Right ventricle myocardium superior (tissue), 1 donor: ENCODE measurements at regions not wholly inside any gene's neighbourhood (a gene's known extent, or its start where the extent isn't known, plus 50 kb on each side); places are given as distances from the start of the nearest gene placed in this dataset.
"Not testable (repeated sequence)": the region's sequence is repeated elsewhere in the genome, so short reads cannot be mapped to it uniquely, and the experiment has no call there.

Experiments
- ATAC-seq: fragments of 200-7000 bp; cut with Tn5 transposase; one replicate; pipeline ENCODE4 v1.9.1; 2020; ENCODE audit warnings: mild to moderate bottlenecking; ENCODE audit not compliant: poor library complexity
- DNase-seq: peaks from one replicate; pipeline ENCODE4 v3.0.0-alpha.2; 2020
- intact Hi-C: fragments of 100-400 bp; cut with DNase I; formaldehyde crosslinking; loops from one replicate; pipeline ENCODE4 v1.11.2; 2022
- donor health status: DM: no; HTN: yes; CAD: no; lungs with severe emphysema.

DNA sequence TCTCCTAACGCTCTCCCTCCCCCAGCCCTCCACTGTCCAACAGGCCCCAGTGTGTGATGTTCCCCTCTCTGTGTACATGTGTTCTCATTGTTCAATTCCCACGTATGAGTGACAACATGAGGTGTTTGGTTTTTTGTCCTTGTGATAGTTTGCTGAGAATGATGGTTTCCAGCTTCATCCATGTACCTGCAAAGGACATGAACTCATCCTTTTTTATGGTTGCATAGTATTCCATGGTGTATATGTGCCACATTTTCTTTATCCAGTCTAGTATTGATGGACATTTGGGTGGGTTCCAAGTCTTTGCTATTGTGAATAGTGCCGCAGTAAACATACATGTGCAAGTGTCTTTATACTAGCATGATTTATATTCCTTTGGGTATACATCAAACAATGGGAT is 347.4 kb downstream of the MAGEE1 start:
- DNase-seq, ATAC-seq, intact Hi-C loops: not testable (repeated sequence)

DNA sequence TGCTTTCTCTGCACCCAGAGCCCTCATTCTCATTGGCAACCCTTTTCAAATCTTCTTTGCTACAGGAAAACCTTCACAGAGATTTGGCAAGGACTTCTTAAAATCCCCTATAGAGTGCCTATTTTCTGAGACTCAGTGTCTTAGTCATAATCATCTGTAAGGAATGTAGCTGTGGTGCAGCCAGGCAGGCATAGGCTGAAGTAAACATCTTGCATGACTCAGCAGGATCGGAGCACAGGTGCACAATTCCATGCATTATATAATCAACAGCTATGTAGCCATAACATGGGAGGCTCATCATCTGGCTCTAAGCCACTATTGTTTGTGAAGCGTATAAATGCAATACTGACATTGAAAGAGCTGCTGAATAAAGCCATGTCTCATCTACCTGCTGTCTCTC is 368.8 kb downstream of the MAGEE1 start:
- no peak for DNase-seq
- no peak for ATAC-seq

DNA sequence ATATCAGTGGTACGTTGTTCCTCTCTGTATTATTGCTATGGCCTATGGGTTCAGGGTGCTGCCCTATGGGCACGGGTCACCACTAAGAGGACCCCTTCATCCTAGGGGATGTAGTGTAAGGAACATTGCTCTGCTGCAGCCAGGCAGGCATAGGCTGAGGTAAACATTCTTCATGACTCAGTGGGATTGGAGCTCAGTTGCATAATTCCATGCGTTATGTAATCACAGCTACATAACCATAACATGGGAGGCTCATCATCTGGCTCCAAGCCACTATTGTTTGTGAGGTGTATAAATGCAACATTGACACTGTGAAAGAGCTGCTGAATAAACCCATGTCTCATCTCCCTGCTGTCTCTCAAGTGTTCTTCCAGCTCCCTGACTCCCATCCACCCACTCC is 375.2 kb downstream of the MAGEE1 start:
- ATAC-seq (no peak), DNase-seq (no peak)
- intact Hi-C loops, result no loop called here

More for the DNA sequence above, 368.8 kb downstream of the MAGEE1 start:
- intact Hi-C loops, result no loop called here

DNA sequence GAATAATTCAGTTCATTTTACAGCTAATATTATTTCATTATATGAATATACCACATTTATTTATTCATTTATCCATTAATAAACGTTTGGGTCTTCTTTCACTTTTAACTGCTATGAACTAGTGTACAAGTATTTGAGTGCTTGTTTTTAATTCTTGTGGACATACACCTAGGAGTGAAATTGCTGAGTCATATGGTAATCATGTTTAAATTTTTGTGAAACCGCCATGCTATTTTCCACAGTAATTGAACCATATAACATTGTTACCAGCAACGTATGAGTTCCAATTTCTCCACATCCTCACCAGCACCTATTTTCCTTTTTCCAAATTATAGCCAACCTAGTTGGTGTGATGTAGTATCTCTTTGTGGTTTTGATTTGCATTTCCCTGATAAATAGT is 388.2 kb downstream of the MAGEE1 start:
- intact Hi-C loops, result no loop called here
- ATAC-seq, result no peak
- DNase-seq, result no peak

DNA sequence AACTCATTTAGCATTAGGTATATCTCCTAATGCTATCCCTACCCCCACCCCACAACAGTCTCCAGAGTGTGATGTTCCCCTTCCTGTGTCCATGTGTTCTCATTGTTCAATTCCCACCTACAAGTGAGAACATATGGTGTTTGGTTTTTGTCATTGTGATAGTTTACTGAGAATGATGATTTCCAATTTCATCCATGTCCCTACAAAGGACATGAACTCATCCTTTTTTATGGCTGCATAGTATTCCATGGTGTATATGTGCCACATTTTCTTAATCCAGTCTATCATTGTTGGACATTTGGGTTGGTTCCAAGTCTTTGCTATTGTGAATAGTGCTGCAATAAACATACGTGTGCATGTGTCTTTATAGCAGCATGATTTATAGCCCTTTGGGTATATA is 389.8 kb downstream of the MAGEE1 start:
- ATAC-seq, intact Hi-C loops: not testable (repeated sequence)

DNA sequence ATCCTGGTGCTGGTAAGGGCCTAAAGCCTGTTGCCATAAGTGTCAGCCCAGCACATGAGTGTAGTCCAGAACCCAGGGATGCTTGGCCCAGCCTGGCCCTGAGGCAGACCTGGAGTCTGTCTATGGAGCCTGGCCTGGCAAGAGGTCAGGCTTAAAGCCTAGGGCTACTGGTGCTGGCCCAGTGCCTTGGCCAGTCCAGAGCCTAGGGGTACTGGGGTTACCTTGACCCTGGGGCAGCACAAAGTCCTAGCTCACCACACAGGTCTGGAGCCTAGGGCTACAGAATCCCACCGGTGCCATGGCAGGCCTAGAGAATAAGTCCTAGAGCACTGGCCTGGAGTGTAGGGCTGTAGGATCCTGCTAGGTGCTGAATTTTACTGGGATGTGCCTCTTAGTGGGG is 393.8 kb downstream of the MAGEE1 start:
- ATAC-seq, result no peak
- intact Hi-C loops, result no loop called here
- no peak for DNase-seq

More for the DNA sequence above, 389.8 kb downstream of the MAGEE1 start:
- not testable (repeated sequence) for DNase-seq

DNA sequence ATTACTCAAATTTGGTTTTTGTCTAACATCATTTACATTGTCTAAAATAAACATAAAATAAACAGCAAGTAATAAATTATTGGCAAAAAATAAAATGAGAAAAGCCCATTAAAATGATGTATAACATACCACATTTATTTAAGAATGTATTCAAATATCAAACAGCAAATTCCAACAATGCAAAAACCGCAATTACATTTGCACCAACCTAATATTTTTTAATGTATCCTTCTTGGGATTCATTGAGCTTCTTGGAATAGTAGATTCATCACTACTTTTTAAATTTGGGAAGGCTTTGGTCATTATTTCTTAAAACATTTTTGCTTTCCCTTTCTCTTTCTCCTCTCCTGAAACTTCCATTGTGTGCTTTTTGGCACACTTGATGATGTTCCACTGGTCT is 400.2 kb downstream of the MAGEE1 start:
- ATAC-seq (no peak), DNase-seq (no peak)
- intact Hi-C loops, result no loop called here

DNA sequence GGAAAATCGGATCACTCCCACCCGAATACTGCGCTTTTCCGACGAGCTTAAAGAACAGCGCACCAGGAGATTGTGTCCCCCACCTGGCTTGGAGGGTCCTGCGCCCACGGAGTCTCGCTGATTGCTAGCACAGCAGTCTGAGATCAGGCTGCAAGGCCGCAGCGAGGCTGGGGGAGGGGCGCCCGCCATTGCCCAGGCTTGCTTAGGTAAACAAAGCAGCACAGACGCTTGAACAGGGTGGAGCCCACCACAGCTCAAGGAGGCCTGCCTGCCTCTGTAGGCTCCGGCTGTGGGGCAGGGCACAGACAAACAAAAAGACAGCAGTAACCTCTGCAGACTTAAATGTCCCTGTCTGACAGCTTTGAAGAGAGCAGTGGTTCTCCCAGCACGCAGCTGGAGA is 413.4 kb downstream of the MAGEE1 start:
- DNase-seq, ATAC-seq, intact Hi-C loops: not testable (repeated sequence)

DNA sequence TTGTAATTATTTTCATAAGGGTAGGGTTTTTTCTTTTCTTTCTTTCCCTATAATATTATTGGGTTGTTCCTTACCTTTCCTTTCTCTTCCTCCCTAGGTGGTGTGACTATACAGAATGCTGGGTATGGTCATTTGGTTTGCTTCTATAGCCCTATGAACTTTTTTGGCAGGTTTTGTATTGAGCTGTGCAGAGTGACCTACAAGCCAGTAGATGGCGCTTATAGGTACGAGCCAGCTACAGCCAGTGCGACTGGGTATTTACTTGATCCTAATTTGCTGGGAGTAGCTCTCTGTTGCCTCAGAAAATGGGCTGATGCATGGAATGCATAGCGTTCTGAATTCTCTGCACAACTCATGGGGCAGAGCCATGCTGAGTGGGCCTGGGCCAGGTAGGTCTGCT is 423.3 kb downstream of the MAGEE1 start:
- no peak for ATAC-seq
- intact Hi-C loops, result no loop called here

DNA sequence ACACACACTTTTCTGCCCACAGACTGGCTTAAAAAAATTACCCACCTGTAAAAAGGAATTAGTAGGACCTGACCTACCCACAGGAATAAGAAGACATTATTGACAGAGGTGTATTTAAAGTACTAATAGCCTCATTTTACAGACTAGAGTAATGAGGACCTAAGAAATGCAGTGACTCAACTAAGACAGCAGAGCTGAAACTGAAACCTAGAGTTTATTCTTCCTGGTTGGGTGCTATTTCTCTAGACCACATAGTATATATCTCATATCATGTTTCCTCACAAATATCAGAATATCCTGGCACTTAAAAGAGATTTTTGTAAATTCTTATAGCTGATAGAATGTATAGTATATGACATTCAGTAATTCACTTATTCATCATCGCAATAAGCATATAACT is 435.0 kb downstream of the MAGEE1 start:
- intact Hi-C loops, result no loop called here
- DNase-seq, result no peak
- no peak for ATAC-seq

More for the DNA sequence above, 423.3 kb downstream of the MAGEE1 start:
- DNase-seq, result no peak

DNA sequence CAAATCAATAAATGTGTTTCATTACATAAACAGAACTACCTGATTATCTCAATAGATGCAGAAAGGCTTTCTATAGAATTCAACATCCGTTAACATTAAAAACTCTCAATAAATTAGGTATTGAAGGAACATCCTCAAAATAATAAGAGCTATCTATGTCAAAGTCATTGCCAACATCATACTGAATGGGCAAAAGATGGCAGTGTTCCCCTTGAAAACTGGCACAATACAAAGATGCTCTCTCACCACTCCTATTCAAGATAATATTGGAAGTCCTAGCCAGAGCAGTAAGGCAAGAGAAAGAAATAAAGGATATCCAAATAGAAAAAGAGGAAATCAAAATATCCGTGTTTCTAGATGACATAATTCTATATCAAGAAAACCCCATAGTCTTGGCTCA is 466.4 kb downstream of the MAGEE1 start:
- no peak for ATAC-seq
- intact Hi-C loops, result no loop called here
- DNase-seq, result no peak

DNA sequence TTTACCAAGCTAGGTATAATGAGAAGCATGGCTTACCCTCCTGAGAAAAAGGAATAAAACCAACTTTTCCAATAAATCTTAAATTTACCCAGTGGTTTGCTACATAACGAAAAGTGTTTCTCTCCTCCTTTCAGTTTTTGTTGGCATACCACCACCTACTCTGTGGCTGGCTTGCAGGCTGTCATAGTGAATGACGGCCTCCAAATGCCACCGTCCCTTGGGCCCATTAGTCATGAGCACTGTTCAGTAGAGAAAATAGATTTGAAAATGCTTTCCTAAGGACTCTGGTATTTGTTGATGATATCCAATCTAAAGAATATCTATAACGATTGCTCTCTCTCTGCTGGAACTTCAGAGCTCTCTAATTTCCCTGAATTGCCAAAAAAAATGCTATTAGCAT is 488.3 kb downstream of the MAGEE1 start:
- DNase-seq (no peak), ATAC-seq (no peak)
- intact Hi-C loops, result no loop called here

DNA sequence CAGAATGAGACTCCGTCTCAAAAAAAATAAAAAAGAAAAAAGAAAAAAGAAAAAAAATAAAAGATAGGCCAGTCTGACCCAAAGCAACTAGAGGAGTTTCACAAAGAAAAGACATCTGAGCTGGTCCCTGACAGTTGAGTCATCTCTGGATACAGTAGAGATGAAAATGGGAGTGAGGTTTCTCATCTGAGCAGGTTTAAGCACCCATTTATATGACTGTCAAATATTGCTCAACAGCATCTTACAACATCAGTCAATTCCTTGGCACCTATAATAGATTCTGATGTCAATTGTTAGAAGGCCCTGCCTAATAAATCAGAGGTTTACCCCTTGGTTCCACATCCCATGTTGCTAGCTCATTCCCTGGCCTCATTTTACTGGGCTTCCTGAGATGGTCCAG is 490.5 kb downstream of the MAGEE1 start:
- no peak for ATAC-seq
- DNase-seq, result no peak
- intact Hi-C loops, result no loop called here

DNA sequence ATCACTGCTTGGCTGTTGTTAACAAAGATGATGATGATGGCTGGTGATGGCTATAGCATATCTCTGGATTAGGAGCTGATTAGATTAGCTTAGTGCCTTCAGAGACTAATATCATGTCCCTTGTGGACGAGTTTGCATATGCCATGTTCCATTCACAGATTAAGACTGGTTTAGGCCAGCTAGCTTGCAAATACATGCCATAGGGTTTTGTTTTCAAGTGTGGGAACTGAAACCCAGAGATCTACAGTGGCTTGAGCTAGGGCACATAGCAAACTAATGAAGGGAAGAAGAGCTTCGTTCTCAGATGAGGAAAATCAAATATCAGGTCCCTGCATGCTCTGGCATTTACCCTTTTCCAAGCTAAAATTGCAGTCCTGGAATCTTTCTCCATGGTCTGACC is 492.3 kb downstream of the MAGEE1 start:
- intact Hi-C loops, result no loop called here
- no peak for ATAC-seq
- DNase-seq, result no peak

DNA sequence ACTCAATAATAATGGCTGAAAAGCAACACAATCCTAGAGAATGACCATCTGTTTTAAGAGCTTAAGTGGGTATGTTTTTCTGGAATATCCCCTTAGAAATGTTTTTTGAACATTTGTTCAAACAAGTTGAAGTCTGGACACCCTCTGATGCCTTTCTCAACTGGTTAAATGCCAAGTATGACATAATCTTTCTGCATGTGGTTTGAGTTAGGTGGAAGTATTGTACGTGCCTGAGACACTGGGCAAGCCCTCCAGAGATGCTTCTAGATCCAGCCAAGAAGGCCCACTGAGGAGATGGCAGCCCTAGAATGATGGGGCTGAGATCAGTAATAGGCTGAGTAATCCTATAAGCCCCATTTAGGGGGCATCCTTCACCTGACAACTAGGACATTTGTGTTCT is 493.1 kb downstream of the MAGEE1 start:
- DNase-seq (no peak), ATAC-seq (no peak)
- intact Hi-C loops, result no loop called here

DNA sequence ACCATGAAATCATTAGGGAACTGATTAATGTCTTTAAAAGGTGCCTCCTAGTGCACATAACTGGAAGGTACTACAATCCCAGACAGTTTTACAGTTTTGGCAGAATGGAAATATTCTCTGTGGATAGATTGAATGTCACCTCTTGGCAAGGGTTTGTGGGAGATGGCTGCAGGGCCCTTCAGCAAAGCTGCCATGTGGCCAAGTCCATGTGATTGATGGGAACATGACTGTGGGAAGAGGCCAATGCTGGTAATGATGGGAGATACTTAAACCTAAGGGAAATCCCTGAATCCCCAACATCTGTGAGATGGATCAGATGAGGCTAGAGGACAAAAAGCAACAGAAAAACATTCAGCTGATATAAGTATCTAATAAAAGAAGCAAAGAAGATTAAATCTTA is 493.7 kb downstream of the MAGEE1 start:
- DNase-seq (no peak), ATAC-seq (no peak)
- intact Hi-C loops, result no loop called here

DNA sequence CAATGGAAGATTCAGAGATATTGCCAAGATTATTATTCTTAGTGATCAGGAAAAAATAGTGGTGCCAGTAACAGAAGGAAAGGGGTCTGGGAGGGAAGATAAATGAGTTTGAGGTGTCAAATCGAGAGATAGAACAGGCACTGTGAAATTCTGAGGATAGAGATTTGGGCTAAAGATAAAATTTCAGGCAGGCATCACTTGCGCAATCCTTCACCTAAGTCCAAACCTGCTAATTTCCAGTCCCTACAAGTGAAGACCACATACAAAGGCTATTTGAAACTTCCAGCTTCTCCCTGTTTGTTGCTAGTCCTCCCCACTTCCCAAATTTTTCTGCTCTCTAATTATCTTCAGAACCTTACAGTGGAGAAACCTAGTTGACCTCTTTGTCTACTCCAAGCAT is 494.6 kb downstream of the MAGEE1 start:
- intact Hi-C loops, result no loop called here
- no peak for DNase-seq
- ATAC-seq, result no peak

DNA sequence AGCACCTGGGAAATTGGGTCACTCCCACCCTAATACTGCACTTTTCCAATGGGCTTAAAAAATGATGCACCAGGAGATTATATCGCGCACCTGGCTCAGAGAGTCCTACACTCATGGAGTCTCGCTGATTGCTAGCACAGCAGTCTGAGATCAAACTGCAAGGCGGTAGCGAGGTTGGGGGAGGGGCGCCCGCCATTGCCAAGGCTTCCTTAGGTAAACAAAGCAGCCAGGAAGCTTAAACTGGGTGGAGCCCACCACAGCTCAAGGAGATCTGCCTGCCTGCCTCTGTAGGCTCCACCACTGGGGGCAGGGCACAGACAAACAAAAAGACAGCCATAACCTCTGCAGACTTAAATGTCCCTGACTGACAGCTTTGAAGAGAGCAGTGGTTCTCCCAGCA is 497.1 kb downstream of the MAGEE1 start:
- ATAC-seq, DNase-seq, intact Hi-C loops: not testable (repeated sequence)

DNA sequence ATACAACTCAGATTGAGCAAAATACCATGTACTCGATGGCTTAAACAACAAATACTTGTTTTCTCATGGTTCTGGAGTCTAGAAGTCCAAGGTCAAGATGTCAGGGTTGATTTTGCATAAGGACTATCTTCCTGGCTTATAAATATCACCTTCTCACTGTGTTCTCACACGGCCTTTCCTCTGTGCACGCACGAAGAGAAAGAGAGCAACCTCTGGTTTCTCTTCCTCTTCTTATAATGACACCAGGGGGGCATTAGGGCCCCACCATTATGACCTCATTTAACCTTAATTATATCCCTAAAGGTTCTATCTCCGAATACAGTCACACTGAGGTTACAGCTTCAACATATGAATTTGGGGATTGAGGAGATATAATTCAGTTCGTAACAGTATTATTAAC is 504.0 kb downstream of the MAGEE1 start:
- ATAC-seq, result no peak
- intact Hi-C loops, result no loop called here

DNA sequence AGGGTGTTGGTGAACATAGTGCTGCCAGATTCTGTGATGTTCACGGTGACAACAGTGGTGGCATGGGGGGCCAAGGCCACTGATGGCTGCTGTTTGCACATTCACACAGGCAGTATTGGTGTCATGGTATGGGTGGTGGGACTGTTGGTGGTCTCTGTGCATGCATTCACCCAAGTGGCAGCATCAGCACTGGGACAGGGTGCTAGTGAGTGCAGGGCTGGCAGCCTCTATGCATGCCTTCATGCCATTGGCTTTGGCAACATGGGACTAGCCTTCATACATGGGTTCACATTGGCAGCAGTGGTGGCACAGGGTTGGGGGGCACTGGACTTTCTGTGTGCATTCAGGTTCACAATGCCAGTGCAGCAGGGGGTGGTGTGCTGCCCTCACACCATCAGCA is 489.7 kb upstream of the FGF16 start:
- DNase-seq (no peak), ATAC-seq (no peak)
- intact Hi-C loops, result no loop called here

More for the DNA sequence above, 504.0 kb downstream of the MAGEE1 start:
- DNase-seq, result no peak
